ENCODE measurements at regions not wholly inside any gene's neighbourhood (a gene's known extent, or its start where the extent isn't known, plus 50 kb on each side); places are given as distances from the start of the nearest gene placed in this dataset.

DNA sequence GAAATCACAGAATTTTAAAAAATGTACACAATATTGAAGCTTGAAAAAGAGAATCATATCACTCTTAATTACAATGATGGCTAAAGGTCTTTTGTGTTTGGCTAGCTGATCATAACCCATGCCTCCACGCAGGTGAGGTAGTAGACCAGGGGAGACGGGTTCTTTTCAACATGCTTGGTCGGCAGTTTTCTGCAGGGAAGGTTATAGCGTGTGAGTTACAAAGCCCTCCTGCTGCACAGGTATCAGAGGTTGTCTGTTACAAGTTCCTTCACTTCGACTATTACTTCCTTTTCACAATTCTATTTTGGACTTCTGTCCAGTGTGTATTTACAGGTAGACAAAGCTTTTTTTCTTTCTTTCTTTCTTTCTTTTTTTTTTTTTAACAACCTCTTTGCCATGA is 127.1 kb upstream of the PRPS1L1 start:
- DNase-seq = no peak

DNA sequence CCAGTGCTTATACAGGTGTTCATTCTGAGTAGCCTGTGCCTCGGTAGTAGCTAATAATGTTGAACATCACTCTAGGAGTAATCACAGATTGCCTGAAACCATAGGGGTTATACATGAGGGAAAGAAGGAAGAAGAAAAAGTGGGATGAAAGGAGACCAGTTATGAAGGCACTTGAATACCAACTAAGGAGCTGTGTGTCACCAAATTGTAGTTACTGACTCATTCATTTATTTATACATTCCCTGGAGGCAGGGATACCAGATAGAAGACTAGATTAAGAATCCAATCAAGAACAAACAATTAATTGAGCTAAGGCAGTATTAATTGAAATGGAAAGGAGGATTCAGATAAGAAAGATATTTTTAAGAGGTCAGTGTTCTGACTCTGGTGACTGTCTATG is 129.6 kb upstream of the PRPS1L1 start:
- no peak for DNase-seq

DNA sequence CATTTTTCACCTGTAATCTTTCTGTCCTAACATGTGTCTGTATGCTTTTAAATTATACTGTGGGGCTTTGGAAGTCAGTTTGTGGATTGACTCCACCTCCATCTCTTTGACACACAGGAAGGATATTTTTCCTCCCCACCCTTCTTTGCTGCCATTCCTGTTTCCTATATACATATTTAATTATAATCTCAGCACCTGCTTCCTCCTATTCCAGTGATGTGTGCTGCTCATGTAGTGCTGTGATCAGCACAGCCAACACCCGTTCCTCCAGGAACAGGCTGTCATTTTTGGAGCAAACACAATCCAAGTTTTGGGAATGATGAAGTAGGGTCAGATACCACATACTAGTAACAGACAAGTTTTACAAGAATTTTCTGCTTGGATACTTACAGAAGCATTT is 135.0 kb upstream of the PRPS1L1 start:
- DNase-seq = no peak

DNA sequence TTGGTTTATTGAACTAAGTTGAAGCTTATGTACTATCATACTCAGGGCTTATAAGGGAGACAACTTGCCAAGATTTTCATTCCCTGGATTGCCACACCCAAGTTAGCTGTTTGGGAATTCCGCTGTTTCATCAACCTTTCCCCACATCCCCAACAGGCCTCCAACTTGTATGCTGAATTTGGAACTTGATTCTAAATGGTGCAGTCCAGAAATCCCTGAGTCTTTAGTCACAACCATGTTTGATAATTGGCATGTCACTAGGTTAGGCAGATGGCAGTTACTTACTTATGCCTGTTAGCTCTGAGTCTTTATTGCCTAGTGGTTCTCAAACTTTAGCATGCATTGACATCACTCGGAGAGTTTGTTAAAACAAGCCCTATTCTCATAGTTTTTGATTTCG is 135.4 kb upstream of the PRPS1L1 start:
- DNase-seq = no peak

DNA sequence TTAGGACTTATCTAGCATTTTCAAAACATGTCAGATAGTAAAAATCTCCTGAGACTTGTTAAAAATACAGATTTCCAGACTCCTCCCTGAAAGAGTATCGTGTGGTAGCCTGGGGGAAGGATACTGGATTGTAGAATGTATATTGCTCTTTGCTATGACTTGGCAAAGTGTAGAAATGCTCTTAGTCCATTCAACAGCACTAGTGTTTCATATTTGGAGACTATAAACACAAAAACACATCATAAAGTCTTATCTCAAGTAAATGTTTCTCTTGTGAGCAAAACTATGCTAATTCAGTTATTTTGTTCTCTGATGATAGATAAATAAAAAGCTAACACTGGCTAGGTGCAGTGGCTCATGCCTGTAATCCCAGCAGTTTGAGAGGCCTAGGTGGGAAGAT is 137.5 kb upstream of the PRPS1L1 start:
- no peak for DNase-seq

DNA sequence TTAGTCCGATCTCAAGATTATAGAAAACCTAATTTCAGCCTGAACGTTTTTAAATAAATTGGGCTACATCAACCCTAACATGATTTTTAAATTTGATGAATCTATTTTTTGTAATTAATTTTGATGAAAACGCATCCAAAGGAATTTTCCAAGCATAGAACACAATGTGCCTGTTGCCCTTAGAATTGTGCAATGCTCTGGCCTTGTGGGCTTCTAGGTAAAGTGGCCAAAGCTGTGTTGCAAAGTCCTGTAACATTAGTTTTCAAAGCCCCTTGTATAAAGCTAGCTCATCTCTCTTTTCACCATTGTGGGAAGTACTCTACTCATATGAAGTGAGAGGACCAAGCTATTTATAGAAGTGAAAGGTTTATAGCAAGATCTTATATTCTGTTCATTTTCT is 138.4 kb upstream of the PRPS1L1 start:
- no peak for DNase-seq

DNA sequence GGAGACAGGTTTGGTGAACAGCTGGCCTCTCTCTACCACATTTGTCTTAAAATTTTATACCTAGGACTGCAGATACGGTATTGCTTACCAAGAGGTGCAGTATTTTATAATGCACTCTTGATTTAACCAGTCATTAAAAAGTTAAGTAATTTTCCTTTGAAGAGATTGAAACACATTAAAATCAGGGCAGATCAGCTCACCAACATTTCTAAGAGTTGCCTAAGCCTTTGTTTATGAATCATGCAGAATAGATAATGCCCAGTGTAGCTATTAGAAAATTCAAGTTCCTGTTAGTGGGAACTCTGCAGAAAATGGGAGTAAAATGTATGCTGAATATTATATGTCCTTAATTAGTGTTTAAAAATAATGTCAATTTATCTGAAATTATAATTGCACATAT is 140.2 kb upstream of the PRPS1L1 start:
- no peak for DNase-seq

DNA sequence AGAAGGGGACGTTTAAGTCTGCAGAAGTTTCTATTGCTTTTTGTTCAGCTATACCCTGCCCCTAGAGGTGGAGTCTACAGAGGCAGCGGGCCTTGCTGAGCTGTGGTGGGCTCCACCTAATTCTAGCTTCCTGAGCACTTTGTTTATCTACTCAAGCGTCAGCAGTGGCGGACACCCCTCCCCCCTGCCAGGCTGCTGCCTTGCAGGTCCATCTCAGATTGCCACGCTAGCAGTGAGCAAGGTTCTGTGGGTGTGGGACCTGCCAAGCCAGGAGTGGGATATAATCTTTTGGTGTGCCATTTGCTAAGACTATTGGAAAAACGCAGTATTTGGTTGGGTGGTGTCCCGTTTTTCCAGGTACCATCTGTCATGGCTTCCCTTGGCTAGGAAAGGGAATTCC is 147.3 kb upstream of the PRPS1L1 start:
- DNase-seq = no peak

DNA sequence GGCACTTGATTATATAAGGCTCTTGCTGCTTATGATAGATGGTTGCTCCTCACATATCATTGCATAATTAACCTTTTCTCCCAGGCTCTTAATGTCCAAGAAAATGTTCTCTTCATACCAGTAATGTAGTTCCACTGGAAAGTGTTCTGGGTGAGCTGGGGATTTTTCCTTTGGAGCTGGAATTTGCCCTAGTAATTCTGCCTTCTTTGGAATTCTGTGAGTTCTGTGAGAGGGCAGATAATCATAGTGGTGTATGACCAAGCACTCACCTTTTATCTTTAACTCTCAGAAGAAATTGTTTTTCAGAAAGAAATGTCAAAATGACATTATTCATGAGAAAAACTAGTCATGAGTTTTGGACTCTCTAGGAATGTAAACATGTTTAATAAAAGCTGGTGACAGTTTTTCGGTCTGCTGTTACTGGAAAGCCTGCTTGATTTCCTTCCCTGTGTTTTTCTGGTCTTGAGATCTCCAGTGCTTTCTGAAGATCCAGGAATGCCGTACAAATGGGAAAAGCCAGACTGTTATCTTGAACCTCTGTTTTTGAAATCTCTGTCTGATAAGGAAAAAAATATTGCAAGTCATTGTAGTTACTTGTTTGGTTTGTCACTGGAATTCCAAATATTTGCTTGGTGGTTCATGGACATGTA is 148.3 kb upstream of the PRPS1L1 start:
- DNase-seq = no peak

DNA sequence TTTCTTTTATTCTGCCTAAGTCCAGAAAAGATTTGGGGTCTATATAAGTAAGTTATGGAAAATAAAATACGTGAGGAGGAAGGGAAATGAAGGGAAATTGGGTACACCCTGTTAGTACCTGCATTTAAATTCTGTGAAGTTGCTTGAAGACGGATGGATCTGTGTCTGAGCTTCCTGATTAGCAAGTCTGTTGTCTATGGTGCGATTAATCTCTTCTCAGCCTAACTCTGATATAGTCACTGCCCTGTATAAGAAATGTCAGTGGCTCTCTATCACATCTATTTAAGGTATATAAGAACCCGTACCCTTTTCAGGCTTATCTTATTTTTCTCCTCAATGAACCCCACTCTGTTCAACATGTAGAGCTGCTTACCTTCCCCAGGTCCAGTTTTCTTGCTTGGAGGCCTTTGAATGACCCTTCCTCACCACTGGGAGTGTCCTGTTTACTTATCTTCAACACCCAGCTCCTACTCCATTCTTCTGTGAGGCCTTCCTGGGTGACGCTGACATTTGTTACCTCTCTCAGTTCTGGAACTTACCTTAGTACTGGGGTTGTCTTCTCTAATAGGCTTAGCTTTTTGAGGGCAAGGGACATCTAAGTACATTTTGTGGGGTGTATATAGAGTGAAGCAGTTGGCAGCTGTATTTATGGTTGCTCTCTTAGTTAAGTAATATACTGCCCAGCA is 149.6 kb upstream of the PRPS1L1 start:
- no peak for DNase-seq

DNA sequence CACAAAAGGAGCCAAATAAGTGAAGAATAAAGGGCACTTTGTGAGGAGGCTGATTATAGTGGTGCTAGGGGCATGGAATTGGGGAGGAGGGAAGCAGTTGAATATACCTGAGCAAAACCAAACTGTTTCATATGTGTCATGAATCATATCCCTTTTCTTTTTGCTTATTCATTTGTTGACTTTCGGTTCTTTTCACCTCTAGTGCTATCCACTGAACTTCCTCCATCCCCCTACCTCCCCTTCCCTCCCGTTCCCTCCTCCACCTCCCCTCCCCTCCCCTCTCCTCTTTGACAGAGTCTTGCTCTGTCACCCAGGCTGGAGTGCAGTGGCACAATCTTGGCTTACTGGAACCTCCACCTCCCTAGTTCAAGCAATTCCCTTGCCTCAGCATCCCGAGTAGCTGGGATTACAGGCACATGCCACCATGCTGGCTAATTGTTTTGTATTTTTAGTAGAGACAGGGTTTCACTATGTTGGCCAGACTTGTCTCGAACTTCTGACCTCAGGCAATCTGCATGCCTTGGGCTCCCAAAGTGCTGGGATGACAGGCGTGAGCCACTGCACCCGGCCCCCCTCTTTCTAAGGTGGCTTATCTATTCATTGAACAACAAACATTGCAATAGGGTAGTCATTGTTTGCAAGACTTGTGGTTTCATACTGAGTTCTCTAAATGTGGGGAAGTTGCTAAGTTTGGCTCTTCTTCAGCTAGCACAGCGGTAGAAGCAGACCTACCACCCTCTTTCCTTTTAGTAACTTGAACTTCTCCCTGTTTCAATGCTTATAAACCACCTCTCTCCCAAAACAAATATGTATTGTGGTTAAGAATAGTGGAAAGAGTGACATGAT is 150.4 kb upstream of the PRPS1L1 start:
- DNase-seq = peak; percentile 44

DNA sequence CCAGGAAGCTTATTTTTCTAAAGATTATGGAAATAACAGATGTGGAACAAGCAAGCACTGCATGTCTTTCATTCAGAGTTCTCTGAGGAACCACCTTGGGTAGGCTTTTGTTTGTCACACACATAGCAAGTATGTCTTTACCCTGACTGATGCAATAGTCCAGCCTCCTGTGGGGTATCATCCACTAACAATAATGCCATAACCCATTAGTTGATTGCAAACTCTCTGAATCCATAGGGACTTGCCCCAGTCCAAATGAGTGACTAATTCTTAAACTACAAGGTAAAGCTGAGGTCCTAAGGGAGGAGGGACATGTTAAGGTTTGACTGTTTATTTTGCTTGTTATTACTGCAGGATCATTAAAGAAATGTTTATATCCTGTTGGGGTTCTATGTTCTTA is 151.4 kb upstream of the PRPS1L1 start:
- no peak for DNase-seq

DNA sequence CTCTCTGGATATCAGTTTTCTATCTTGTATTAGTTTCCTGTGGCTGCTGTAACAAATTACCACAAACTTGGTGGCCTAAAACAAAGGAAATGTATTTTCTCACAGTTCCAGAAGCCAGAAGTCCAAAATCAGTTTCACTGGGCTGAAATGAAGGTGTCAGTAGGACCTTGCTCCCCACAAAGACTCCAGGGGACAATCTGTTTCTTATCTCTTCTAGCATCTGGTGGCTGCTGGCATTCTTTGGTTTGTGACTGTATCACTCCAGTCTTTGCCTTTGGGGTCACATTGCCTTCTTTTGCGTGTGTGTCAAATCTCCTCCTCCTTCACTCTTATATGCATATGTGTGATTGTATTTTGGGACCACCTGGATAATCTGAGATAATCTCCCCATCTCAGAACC is 153.0 kb upstream of the PRPS1L1 start:
- DNase-seq = no peak

DNA sequence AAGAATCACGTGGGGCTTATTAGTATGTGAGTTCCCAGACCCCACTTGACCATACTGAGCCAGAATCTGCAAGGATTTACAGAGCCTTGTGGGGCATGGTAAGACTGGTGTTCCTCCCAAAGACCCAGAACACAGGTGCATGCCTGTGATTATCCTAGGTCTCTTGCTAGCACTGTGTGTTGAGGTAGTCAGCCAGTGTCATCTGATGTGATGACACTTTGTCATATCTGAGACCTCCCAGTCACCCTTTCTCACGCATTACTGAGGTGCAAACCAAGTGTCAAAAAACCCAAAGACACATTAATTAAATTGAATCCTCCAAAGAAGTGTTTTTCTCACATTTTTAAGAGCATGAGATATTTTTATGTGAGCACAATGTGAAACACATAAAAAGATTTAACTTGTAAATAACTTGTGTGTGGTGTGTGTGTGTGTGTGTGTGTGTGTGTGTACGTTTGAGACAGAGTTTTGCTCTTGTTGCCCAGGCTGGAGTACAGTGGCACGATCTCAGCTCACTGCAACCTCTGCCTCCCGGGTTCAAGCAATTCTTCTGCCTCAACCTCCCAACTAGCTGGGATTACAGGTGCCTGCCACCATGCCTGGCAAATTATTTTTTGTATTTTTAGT is 162.0 kb upstream of the PRPS1L1 start:
- no peak for DNase-seq

DNA sequence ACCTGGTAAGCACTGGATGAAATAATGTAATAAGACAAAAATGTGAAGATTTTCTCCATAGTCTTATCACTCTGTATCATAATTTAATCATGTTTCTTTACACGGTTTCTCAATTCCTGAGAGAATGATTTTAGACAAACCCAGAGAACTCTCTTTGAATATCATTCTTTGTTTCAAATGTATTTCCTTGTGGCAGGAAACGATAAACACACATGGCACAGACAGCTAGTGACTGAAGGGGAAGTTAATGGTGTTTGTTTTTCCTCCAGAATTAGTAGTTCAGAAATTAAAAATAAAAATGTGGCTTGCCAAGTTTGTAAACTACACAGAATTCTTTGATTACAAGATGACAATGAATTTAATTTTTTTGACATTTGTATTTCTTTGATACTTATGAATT is 163.7 kb upstream of the PRPS1L1 start:
- DNase-seq = no peak

DNA sequence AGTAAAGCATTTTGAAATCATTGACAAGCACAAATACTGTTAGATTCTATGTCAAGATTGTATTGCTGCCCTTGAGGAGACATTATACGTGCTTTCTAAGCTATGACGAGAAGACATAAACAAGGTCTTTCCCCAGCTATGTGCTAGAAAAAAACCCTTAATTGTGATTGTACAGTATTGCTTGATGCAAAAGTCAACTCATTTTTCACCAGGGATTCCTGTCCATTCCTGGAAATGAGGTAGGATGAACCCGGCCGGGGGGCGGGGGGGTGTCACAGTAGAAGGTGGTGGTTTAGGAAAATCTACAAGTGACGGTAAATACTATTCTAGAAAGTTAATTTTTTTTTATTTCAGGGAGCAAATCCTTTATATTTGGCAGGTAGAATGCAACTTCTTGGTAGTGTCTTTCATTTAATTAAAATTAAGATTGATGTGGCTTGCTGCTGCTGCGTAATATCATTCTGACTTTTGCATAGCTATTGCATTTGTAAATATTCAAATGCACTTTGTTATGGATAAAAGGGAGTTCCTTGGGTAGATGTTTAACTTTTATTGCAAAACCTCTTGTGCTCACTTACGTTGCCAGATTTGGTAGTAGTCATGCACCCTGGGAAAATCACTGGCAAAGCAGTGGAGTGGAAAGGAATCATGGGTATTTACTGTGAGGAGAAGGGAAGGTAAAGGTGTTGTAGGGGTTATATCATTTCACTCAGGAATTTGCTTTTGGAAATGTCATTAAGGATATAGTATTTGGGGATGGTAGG is 164.4 kb upstream of the PRPS1L1 start:
- DNase-seq = no peak

DNA sequence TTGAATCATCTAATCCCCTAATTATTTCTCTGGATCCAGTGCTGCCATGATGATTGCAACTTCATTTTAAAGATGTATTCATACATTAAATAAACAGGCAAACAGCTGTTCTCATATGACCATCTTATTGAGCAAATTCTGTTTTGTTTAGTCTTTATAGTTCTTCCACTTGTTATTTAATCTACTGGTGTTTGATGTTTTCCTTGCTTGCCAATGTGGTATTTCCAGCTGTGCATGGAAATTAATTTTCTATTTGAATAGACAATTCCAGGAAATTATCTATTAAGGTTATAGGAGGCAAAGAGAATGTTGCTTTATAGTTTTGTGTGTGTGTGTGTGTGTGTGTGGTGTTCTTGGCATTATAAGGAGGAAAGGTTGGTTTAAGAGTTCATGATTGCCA is 167.0 kb upstream of the PRPS1L1 start:
- no peak for DNase-seq

DNA sequence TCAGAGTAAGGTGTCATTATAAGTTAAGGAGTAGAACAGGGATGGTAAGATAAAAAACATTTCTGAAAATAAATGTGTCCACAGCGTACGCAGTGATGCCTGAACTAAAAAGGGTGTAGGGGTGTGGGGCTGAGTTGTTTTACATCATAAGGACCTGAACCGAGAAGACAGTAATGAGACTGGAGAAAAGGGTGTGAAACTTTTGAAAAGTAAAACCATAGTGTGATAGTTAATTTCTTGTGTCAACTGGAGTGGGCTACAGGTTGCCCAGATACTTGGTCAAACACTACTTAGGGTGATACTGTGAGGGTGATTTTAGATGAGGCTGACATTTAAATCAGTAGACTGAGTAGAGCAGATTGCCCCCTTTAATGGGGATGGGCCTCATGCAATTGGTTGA is 169.0 kb upstream of the PRPS1L1 start:
- no peak for DNase-seq

DNA sequence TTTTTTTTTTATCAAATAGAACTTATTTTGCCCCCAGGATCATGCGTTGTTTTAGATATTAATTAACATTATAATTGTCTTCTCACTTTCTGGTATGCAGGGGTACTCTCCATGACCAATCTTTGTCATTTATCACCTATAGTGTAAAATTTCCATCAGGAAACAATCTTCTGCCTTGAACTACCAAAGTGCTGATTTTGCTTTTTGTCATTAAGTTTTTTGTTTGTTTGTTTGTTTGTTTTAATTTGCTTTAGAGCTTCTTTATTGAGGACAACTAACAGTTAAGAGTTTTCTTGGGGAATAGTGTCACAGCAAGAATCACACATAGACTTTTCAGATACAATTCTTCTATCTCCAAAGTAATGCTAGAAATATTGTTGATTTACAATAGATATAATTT is 171.2 kb upstream of the PRPS1L1 start:
- DNase-seq = no peak

DNA sequence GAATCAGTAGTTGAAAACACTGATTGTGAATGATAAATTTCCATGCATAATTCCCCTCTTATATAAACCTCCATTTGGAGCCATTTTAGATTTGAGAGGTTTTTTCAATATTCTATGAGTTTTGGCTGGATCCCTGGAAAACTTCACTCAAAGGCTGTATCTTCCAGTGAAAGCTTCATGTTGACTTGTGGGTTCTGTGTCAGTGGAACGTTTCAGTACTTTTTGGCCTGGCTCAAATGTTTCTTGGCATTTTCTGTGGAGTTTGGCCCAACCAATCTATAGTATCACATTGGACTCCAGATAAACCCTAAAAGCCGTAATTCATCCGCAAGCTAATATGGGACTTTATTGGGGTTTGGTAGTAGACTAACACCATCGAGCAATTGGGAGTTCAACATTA is 172.6 kb upstream of the PRPS1L1 start:
- no peak for DNase-seq

DNA sequence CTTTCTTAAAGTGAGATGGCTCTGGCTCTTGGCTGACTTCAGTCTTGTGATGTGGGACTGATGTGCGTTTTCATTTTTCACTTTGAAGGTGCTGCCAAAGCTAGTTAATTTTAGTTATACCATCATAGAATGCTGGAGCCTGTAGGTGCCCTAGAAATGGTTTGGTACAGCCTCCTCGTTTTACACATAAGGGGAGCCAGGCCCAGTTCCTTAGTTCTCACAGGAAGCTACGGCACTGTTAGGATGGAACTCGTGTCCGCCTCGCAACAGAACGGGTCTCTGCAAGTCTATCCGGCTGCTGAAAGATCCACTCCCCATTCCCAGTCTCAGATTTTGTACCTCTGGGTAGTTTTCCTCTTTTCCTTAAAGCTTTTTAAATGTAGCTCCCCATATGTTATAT is 173.2 kb upstream of the PRPS1L1 start:
- DNase-seq = no peak

DNA sequence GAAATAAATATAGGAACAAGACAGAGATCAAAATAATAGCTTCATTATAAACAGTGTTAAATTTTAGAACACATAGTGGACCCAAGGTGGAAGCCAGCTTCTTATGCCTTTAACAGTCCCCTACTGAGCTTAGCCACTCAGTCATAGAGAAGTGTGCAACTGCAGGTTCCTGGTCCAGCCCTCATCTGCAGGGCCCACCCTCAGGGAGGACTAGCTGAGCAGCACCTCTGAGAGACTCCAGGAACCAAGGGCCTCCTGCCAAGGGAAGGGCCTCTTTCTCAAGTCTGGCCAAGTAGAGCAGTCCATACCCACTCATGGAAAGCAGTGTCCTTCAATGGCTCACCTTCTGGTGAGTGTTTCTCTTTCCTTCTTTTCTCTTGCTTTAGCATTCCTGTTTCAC is 173.7 kb upstream of the PRPS1L1 start:
- no peak for DNase-seq
